Endometrial microvascular endothelial cells (primary cell): ENCODE measurements at regions not wholly inside any gene's neighbourhood (a gene's known extent, or its start where the extent isn't known, plus 50 kb on each side); places are given as distances from the start of the nearest gene placed in this dataset.

ENCODE experiments used
- in situ Hi-C: cut with HindIII; loops from 2 replicates; pipeline ENCODE4 v1.10.0; 2017; ENCODE audit warnings: low sequenced_read_pairs, low pct_unique_long_range_greater_than_20kb; ENCODE audit errors: inconsistent ontology term

DNA sequence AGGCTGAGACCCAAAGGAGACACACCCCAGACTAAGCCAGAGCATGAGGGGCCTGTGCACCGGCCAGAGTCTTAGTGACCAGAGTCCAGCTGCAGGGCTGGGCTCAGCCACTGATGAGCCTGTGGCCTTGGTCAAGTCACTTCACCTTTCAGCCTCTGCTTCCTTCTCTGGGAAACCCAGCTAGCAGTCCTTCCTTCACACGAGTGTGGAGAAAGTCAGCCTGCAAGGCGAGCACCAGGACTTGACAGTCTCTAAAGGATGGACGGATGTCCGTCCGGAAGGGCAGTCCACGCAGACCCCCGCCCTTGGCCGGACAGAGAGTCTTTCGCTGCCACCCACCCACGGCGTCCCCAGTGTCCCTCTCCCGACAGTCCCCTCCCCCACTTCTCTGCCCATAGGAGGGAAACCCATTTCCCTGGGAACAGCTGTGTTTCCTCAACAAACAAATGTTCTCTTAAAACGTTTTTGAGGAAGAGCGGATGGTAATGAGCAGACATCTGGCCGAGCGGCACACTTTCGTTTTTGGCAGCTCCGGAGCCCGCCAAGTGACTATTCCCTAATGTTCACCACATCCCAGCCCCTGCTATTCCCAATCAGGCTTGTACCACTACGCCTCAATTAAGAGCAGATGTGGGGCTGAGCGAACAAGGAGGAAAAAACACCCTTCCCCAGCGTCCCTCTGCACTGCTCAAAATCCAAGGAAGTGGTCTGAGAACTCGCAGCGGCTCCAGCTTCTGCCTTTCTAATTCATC is 129.1 kb upstream of the SMAD3 start:
- in situ Hi-C loops: no loop called here

DNA sequence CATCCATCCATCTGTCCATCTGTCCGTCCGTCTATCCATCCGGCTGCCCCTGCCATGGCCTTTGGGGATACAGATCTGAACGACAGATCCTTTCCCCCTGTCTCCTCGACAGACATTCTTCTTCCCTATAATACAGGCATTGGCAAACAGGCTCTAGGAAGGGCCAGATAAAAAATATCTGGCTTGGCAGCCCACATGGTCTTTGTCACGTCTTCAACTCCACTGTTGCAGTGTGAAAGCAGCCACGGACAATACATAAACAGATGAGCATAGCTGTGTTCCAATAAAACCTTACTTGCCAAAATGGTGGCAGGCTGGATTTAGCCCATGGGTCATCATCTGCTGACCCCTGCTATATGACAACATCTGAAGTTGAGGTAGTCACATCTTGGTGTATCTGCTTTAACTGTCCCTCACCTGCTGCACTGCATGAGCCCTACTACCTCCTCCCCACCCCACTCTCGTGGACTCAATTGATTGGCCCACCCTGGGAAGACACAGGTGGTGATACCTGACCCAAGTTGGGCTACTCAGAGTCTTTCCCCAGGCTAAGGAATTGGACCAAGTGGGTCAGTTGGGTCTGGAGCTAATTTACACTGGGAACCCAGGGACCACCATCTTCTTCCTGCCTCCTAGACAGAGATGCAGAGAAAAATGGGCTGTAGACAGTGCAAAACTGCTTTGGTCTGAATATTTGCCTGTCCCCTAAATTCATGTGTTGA is 128.4 kb upstream of the SMAD3 start:
- in situ Hi-C loops: no loop called here

DNA sequence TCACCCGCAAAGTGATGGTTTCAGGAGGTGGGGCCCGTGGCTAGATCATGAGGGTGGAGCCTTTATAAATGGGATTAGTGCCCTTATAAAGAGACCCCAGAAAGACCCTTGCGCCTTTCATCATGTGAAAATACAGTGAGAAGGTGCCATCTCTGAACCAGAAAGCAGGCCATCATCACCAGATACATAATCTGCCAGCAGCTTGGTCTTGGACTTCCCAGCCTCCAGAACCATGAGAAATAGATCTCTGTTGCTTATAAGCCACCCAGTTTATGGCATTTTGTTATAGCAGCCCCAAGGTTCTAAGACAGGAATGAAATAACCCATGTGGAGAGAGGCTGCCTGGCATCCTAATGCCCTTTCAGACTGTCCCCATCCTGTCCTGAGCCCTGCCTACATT is 127.8 kb upstream of the SMAD3 start:
- in situ Hi-C loops: no loop called here

DNA sequence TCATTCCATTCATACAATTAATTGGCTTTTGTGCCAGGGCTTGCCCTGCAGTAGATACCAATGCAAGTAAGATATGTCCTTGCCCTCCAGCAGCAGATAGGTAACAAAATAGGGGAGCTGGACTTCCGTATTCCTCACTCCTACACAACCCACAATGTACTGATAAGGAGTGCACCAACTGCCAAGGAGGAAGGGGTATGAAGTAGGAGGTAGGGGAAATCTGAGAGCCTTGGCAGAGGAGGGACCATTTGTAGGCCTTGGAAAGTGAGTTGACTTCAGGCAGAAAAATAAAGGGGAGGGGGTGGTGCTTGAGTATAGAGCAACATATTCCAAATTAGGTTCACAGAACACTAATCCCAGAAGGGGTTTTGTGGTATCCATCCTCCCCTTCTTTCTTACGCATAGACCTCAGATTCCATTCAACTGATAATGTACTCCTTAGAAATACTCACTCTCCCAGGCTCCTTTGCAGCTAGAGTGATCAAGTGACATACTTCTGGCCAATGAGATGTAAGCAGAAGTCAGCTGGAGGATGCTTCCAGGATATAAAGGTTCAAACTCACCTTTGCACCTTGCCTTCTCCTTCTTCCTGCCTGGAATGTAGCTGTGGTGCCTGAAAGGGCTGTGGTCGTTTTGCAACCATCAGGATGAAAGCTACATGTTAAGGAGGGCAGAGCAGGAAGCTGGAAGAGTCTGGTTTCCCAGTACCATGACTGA is 127.1 kb upstream of the SMAD3 start:
- in situ Hi-C loops: no loop called here

DNA sequence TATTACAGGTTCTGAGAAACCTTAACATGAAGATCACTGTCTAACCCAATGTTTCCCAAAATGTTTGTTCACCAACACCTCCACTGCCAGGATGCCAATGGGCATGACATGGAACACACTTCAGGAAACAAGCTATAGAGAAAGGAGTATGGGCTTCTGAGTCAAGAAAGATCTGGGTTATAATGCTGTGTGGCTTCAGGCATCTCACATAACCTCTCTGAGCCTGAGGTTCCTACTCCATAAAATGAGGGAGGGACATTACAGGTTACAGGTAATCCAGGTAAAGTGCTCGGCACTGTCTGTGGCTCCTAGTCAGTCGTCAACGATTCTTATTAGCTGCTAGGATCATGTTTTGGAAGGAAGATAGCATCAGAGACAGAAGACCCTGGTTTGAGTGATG is 126.4 kb upstream of the SMAD3 start:
- in situ Hi-C loops: no loop called here

DNA sequence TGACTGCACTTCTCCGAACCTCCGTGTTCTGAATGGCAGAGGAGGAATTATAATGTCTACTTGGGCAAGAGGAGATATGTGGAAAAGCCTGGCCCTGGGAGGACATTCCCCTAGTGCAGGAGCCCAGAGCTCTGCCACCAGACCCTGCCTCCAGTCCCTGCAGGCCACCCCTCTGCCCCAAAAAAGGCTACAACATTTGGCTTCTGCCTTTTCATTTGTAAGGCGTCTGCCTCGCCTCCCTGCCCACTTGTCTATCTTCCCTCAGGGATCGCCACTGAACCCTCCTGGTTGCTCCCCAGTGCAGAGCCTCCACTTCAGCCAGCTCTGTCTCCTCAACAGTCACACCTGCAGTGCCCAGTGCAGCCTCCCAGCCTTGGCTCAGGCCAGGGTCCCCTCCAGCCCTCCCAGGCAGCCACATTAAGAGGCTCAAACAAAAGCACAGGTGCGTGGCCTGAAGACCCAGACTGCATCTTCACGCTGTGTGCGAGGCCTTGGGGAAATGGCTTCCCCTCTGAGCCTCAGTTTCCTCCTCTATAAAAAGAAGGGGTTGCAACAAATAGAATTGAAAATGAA is 125.9 kb upstream of the SMAD3 start:
- in situ Hi-C loops: no loop called here

DNA sequence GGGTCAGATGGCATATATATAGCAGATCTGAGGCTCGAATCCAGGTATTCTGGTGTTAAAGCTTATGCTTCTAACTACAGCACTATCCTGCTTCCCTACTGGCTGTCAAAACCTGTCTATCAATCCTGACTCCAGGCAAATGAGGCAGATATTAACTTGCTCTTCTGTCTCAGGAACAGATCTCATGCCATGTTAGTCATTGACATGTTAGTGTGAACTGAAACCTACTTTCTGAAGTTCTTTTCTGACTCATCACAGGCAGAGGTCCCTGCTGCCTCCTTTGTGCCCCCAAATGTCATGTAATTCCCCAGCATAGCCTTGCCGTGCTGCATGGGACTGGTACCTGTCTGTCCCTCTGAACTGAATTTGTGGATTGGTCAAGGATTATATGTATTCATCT is 125.0 kb upstream of the SMAD3 start:
- in situ Hi-C loops: no loop called here

DNA sequence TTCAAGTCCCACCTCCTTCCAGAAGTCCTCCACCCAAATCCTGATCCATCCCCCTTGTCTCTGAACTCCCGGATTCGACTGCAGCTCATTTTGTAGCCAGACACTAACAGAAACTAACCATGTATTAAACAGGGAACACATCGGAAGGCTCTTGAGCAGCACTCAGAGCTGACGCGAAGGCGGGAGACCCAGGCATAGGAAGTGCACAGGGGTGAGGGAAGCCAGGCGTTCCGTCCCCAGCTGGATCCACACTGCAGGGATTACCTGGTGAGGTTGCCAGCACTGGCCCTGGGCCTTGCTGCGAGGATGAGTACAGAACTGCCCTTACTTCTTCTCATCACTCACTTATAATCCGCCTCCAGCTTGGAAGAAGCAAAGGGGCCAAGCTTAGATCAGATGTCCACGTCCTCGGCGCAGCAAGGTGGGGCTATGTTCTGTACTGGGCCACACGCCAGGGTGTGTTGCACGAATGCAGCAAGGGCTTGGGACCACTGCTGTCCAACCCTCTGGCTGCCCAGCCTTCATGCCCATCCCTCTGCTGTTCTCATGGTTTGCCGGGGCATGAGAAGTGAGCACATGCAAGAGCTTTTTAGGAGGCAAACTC is 124.2 kb upstream of the SMAD3 start:
- in situ Hi-C loops: no loop called here

DNA sequence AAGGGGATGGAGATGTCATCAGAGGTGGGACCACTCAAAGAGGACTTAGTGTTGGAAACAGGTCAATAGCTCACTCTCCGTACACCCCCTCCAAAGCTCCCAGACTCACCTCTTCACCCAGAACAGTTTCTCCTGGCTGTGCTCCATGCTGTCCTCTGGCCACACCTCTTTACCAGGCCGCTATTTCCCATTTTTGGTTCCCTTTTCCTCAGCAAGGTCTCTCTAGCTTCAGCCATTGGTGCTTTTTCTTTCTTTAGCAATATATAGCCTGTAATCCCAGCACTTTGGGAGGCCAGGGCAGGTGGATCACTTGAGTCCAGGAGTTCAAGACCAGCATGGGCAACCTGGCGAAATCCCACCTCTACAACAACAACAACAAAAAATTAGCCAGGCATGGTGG is 123.6 kb upstream of the SMAD3 start:
- in situ Hi-C loops: no loop called here

DNA sequence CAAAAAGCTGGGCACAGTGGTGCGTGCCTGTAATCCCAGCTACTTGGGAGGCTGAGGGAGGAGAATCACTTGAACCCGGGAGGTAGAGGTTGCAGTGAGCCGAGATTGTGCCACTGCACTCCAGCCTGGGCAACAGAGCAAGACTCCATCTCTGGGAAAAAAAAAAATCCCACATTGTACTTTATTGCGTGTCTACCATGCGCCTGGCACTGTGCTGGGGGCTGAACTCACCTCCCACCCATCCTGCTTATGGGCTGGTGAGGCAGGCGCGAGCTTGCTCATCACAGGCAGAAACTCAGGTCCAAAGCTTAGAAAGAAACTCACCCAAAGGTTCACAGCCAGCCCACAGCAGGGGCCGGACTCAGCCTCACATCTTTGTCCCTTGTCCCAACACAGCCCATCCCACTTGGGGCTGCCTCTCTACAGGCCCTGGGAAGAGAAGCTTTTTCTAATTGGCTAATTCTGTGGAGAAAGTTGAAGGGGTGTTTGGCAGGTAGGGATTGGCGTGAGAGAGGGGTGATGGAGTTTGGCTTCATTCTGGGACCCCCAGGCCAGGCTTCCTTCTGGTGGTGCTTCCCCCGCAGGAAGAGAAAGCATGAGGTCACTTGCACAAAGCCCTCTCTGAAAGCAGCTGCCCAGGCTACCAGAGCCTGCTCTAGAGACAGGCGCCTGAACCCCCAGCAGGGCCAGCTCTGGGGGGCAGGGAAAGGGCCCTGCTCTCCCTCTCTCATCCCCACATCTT is 122.6 kb upstream of the SMAD3 start:
- in situ Hi-C loops: no loop called here

DNA sequence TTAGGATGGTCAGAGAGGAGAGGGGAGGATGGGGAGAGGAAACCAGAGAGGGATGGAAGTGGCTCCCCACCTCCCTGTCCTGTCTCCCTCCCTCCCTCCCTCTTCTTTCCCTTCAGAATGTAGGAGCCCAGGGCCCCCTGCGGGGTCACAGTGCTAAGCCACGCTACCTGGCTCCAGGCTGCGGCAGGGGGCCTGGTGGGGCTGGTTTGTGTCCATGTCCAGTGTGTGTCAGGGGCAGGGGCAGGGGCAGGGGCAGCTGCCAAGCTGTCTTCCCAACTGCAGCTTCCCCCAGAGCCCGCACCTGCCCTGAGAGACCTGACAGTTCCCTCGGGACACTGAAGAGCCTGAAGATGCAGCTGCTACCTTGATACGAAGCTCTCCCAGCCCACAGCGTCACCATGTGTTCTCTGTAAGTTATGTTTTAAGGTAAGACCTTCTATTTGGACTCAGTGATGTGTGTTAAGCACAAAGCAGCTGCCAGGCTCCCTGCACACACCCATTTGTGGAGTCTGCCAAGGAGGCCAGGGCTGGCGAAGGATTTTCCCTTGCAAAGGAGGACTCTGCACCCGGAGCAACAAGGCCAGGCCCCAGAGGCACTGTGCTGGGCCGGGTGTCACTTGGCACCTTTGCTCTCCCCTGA is 121.8 kb upstream of the SMAD3 start:
- in situ Hi-C loops: no loop called here

DNA sequence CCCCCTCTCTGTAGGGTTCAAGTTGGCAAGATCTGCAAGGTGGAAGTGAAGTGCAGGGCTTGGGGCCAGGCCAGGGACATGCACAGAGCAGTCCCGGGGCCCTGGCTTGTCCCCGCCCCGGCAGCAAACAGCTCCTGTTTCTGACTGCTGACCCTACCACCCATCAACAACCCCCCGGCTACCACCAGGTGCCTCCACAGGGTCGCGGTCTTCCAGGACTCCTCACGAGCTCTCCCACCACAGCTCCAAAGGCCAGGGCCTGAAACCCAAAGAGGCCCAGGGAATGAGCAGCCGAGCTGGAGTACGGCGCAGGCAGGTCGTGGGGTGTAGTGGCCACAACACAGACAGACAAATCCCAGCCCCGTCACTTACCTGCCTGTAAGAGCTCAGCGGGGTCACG is 121.3 kb upstream of the SMAD3 start:
- in situ Hi-C loops: no loop called here

DNA sequence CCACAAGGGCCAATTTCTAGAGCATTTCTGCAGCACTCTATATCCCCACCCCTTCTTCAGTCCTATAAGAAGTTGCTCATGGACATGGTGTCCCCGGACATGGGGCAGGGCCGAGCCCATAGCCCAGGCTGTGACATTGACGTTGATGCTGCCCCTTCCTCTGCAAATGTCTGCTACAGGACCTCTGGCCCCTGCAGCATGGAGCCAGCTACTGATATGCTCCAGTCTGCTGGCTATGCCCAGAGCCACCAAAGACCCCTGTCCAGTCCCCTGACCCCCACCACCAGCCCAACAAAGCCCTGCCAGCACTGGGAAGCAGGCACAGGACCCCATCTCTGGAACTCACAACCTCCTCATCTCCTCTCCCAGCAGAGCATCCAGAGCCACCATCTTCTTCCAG is 120.1 kb upstream of the SMAD3 start:
- in situ Hi-C loops: no loop called here

DNA sequence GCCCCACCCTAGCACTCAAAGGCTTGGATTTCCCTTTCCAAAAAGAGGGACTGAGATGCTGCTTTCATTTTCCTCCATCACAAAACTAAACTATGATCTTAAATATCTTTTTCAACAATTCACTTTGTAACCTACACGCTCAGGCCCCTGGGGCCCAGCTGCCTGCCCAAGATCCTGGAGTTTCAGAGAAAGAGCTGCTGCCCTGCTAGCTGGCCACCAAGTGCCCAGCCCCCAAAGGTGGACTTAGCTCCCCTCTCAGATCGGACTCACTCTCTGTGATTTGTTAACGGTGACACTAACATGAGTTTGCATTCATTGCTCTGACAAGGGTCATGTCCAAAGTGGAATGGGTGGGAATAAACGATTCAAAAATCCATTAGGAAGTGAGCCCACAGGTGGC is 119.6 kb upstream of the SMAD3 start:
- in situ Hi-C loops: no loop called here

DNA sequence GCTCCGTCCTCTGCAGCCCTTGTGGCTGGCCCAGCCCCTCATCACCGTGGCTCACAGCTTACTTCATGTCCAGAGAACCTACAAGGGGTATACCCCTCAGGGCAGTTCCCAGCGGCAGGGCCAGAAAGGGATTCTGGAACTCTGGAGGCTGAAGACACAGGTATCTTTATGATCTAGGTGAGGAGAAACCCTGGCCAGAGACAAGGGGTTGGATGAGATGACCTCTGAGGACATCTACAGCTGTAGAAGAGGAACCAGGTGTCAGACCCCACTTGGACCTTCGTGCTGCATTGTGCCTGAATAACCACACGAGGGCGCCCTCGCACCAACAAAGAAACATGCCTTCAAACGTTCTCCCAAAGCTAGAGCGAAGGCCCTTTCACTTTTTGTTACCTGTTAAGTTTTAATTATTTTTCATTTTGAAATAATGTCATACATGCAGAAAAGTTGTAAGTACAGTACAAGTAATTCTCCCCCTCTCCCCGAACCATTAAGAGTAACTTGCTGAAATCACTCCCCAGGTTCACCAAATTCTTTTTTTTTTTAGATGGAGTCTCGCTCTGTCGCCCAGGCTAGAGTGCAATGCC is 118.7 kb upstream of the SMAD3 start:
- in situ Hi-C loops: no loop called here

DNA sequence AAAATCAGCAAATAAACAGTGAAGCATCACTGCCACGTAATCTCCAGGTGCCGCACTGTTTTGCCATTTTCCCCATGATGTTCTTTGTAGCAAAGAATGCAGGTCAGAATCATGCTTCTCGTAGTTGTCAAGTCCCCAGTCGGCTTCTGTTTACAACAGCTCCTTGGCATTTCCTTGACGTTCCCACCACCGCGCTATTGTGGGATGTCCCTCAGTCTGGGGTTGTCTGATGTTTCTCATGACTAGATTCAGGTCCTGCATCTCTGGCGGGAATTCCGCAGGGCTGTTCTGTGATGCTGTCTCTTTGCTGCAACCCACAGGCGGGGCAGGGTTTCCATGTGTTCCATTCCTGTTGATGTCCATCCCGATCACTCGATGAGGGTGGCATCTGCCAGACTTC is 117.9 kb upstream of the SMAD3 start:
- in situ Hi-C loops: no loop called here

DNA sequence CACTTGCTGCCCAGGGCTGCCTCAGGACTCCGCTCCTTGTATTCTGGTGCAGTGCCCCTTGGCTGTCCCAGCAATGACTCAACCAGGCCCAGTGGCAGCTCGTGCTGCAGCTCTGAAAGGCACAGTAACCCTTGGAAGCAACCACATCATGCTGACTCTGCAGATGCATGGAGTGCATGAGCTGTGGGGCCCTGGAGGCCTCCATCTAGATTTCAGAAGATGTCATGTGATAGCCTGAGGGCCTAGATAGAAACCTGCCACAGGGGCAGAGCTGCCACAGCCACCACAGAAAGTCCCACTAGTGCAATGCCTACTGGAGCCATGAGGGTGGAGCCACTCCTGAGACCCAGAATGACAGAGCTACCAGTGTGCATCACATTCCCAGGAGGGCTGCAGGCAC is 117.1 kb upstream of the SMAD3 start:
- in situ Hi-C loops: no loop called here

DNA sequence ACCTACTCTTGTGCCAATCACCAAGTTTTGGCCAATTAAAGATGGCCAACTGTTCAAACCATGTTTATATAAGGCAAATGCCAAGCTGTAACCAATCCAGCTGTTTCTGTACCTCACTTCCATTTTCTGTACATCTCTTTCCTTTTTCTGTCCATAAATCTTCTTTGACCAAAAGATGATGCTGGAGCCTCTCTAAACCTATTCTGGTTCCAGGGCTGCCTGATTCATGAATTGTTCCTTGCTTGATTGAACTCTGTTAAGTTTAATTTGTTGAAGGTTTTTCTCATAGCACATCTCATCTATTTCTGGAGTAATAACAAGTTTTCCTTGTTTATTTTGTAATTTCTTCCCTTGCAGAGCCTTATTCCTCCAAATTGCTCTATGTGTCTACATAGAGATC is 115.3 kb upstream of the SMAD3 start:
- in situ Hi-C loops: no loop called here
